Skeletal muscle cell (primary cell): ENCODE measurements at regions not wholly inside any gene's neighbourhood (a gene's known extent, or its start where the extent isn't known, plus 50 kb on each side); places are given as distances from the start of the nearest gene placed in this dataset.
"Not testable (repeated sequence)": the region's sequence is repeated elsewhere in the genome, so short reads cannot be mapped to it uniquely, and the experiment has no call there.

Experiments
- DNase-seq: peaks from one replicate; pipeline ENCODE4 v3.0.0-alpha.2; 2010; ENCODE audit warnings: low read depth
- H3K4me3 ChIP-seq: 2 replicates; pipeline ENCODE4 v1.5.1; 2011; ENCODE audit warnings: low read depth, mild to moderate bottlenecking, control low read depth, low read length, moderate library complexity

GRCh38 chr12:131192951-131193350 is 239.2 kb downstream of the ADGRD1 start:
- DNase-seq = no peak

DNA sequence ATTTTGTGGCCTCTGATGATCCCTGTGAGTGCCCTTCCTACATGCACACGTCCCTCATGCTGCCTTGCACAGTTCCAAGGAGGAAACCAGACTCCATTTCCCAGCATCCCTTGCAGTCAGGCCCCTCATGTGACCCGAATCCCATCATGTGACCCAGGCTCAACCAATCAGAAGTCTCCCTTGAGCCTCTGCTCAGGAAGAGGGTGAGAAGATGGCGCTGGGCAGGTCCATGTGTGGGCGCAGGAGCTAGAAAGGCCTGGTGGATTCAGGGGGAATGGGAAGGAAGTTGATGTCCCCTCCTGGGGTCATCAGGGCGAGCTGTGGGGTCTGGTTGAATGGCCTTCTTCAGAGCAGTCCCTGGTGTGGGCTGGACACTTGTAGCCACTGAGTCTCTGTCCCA is 240.5 kb downstream of the ADGRD1 start:
- H3K4me3 ChIP-seq = no peak overlapping the region
- no peak for DNase-seq

More at GRCh38 chr12:131192951-131193350, 239.2 kb downstream of the ADGRD1 start:
- no peak overlapping the region for H3K4me3 ChIP-seq

DNA sequence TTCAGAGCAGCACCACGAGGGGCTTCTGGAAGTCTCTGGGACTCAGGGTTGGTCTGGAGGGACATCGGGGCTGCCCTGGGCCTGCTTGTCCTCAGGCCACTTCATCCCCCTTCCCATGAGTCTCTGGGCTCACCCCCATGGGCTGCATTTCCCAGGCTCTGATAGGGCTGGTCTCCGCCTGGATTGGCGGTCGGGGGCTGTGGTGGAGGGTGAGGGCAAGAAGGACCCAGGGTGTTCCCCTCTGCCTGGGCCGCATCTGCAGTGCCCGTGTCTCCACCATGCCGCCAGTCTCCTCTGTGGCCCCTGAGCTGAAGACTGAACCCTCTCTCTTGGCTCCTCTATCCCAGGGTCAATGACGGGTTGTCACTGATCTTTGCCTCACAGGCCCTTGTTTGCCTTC is 242.1 kb downstream of the ADGRD1 start:
- no peak for DNase-seq

DNA sequence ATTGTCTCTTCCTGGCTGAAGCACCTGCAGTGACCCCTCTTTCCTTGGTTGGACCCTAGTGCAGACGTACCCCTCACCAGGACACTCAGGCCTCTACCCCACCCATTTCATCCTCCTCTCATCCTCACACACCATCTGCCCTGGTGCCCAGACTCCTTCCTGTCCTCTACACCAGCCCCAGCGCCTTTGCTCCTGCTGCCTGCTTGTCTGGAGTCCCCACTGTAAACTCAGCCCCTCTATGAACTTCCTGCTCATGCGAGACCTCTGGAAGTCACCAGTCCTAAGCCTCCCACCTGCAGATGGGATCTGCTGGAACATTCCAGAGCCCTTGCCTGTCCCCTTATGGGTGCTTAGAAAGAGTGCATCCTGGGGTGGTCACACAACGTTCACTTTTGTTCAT is 242.5 kb downstream of the ADGRD1 start:
- no peak overlapping the region for H3K4me3 ChIP-seq
- DNase-seq = no peak

More for the DNA sequence above, 242.1 kb downstream of the ADGRD1 start:
- no peak overlapping the region for H3K4me3 ChIP-seq

DNA sequence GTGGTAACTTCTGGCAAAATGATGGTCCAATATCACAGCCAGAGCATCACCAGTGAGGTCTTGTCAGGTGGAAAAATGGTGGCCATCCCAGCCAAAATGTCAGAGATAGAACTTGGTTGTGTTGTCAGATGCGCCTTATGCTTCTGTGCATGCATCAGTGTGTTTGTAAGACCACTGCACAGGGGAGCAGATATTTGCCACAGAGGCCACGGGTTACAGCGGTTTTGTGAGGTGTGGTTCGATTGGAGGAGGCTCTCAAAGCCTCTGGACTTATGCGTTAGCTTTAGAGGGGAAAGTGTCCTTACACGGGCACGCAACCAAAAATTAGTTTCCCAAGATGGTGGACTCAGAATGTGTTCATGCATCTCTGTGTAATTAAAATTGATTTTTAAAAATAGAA is 243.8 kb downstream of the ADGRD1 start:
- no peak overlapping the region for H3K4me3 ChIP-seq
- no peak for DNase-seq

- no peak for DNase-seq
- no peak overlapping the region for H3K4me3 ChIP-seq
Measured at GRCh38 chr12:131199221-131199620, 245.5 kb downstream of the ADGRD1 start.

GRCh38 chr12:131201912-131202311 is 248.2 kb downstream of the ADGRD1 start:
- DNase-seq, H3K4me3 ChIP-seq: not testable (repeated sequence)

DNA sequence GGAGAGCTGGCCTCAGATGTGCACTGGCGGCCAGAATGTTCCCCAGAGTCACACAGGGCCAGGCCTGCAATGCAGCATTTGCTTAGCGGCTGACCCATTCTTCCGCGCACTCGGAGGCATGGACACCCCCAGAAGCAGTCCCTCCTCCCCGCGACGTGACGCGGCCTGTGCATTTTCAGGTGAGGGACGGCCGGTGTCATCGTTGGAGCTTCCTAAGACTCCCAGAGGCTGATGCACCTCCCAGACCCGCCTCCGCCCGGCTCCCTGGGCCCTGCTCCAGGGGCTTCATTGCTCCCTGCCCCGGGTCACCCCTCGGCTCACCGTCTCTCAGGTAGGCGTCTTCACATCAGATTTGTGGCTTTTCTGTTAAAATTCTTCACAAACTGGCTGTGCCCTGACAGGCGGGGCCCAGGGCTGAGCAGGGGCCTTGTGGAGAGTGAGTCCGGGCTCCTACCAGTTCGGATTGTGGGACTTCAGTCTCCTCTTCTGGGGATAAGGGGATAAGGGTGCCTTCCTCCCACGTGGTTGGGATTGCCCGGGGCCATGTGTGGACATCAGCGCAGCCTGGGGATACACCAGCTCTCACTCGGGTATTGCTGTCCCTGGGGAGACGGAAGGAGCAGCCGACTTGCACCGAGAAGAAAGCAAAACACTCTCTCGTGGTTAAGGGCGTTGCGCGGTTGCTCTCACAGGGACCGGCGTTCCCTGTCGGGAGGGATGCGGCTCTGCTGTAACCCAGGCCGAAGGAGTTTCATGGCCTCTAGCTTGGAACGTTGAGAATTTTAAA is 249.1 kb downstream of the ADGRD1 start:
- no peak overlapping the region for H3K4me3 ChIP-seq
- no peak for DNase-seq

DNA sequence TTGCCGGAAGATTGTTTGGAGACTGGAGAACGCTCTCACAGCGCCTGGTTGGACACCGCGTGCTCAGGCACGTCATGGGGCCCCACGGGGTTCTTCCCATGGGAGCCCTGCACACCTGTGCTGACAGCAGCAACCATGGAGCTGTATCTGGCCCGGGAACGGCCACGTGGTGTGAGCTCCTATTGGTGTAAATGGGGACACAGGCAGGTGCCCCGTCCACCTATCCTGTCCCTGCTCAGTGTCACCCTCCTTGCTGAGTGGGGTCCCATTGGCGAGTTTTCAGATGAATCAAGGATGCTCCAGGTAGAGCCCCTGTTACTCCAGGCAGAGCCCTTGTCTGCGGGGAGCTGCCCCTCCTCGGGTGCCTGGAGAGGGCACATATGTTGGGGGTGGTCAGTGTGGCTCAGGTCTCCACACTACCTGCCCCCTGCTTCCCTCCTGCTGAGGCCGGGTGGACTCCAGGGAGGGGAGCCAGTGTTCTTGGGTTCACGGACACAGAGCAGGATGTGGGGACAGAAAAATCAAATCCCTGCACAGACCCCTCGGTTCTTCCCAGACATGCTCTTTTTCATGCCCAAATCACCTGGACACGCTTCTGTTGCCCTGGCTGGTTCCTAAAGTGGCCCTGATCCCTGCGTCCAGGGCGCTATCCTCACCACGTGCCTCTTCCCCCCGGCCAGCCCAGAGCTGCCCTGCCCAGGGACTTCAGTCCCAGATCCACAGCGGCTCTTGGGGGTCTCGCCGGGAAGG is 250.1 kb downstream of the ADGRD1 start:
- DNase-seq = no peak
- no peak overlapping the region for H3K4me3 ChIP-seq

GRCh38 chr12:131204416-131205274 is 250.9 kb downstream of the ADGRD1 start:
- H3K4me3 ChIP-seq = no peak overlapping the region
- no peak for DNase-seq

- not testable (repeated sequence) for H3K4me3 ChIP-seq, DNase-seq
Measured at GRCh38 chr12:131205275-131205933, 251.7 kb downstream of the ADGRD1 start.

GRCh38 chr12:131206630-131207299 is 253.1 kb downstream of the ADGRD1 start:
- DNase-seq, H3K4me3 ChIP-seq: not testable (repeated sequence)

DNA sequence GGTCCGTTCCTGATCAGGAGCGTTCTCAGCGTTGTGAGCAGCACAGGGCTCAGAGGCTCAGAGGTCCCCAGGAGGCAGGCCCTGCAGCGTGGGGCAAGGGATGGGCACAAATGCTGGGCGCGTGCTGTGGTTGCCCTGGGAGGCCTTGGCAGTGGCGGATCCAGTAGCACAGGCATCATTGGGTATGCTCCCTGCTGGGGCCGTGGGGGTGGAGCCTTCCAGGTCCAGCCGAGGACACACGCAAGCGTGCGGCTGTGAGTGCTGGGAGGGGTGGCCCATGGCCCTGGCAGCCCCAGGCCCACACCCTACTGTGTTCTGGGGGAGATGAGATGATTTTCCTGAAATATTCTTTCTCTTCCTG is 253.6 kb downstream of the ADGRD1 start:
- not testable (repeated sequence) for DNase-seq, H3K4me3 ChIP-seq

DNA sequence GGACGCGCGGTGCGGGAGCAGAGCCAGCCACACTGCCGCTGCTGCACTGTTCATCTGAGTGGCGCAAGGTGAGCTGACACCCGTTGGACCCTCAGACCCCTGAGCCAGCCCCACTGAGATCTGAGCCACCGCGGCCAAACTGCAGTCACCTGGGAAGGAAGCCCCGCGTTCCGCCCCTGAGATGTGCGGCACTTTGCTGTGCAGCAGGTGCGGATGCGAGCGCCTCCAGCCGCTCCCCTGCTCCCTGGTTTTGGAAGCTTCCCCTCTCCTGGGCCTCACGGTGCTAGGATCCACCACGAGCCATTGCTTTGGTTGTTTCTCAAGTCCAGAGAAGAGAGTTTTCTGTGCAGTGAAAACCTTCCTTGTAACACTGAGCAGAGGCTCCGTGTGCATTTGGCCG is 254.1 kb downstream of the ADGRD1 start:
- not testable (repeated sequence) for DNase-seq, H3K4me3 ChIP-seq

- no peak for DNase-seq
- H3K4me3 ChIP-seq = no peak overlapping the region
Measured at GRCh38 chr12:131208425-131208824, 254.7 kb downstream of the ADGRD1 start.

DNA sequence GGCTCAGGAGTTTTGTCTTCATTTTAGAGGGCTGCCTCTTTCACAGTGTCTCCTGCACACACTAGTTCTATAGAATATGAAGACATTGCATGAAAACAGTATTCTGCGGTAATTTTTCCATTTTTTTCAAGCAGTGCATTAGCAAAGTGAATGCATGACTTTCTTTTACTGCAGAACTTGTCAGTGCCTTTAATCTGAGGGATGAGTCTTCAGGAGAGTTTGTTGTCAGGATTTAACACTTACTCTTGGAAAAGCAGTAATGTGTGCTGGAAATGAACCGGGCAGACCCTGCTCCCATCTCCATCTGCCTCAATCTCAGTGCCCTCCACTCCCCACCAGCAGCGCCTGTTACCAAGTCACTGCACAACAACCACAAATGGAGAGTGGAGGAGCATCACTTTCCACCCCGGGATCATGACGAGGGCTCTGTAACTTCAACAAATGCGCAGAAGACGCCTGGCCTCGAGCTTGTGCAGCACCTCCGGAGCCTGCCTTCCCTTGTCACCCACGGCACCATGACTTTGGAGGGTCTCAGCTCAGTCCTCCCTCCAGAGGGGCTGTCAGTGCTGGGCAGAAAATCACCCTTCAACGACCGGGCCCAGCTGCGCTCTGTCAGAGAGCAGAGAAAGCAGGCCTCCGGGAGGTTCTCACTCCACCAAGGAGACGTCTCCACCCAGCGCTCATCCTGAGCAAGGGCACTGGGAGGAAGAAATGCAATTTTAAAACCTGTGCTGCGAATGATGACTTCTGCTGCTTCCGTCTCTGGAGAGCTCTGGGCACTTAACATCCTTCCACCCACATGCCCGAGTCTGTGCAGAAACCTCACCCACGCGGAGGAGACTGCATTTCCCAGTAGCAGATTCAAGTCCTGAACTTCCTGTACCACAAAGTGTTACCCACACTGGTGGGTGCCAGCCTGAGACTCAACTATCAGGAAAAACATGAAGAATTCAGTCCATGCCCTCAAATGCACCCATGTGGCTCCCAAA is 255.7 kb downstream of the ADGRD1 start:
- DNase-seq = no peak

DNA sequence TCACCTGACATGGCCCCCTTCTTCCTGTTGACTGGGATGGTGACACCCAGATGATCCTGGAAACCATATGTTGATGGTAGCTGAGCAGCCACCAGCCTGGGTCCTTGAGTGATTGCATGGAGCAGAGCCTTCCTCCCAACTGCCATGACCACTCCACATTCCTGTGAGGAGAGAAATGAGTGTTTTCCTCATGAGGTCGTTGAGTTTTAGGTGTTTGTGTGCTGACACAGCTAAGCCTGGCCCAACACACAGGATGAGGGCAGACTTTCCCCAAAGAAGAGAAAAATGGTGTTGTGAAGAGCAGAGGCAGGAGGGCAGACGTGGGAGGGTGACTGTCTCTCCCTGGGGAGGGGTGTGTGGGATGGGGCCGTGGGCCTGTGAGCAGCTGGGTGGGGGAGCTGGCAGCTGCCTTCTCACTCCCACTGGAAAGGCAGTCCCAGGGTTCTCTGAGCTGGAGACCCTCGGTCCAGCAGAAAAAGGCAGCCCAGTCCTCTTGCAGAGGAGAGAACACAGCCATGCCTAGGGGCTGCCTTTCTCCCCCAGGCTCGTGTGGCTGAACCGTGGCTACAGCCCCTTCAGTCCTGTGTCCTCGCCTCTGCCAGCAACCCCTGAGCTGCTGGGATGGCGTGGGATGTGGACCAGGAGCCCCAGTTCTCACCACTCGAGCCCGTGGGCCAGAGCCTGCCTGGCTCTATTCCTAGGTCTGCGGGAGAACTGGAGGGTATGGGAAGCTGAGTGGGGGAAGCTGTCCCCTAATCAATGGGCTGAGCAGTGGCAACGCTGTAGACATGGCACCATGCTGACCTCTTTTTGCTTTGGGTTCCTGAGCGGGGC is 257.0 kb downstream of the ADGRD1 start:
- no peak overlapping the region for H3K4me3 ChIP-seq
- DNase-seq = no peak

More for the DNA sequence above, 255.7 kb downstream of the ADGRD1 start:
- H3K4me3 ChIP-seq = no peak overlapping the region
